ENCODE measurements at regions not wholly inside any gene's neighbourhood (a gene's known extent, or its start where the extent isn't known, plus 50 kb on each side); places are given as distances from the start of the nearest gene placed in this dataset.

DNA sequence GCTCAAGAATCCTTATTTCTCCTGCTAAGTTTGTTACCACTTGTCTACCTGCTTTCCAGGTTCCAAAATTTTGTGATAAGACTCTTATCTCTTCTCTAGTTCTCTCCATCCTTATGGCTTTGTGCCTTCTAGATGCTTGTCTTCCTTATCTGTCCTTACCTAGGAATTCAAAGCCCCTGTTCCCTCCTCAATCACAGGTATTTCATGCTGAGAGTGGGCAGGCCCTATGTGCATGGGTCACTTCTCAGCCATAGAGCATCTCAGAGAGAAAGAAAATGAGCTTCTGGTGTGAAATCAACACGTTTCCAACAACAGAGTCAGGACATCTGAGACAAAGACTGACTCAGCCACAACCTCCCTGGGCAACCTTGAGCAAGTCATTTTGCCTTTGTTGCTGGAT is 214.1 kb upstream of the TLE3 start:
- TF ChIP-seq, protein P1, sequence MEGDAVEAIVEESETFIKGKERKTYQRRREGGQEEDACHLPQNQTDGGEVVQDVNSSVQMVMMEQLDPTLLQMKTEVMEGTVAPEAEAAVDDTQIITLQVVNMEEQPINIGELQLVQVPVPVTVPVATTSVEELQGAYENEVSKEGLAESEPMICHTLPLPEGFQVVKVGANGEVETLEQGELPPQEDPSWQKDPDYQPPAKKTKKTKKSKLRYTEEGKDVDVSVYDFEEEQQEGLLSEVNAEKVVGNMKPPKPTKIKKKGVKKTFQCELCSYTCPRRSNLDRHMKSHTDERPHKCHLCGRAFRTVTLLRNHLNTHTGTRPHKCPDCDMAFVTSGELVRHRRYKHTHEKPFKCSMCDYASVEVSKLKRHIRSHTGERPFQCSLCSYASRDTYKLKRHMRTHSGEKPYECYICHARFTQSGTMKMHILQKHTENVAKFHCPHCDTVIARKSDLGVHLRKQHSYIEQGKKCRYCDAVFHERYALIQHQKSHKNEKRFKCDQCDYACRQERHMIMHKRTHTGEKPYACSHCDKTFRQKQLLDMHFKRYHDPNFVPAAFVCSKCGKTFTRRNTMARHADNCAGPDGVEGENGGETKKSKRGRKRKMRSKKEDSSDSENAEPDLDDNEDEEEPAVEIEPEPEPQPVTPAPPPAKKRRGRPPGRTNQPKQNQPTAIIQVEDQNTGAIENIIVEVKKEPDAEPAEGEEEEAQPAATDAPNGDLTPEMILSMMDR (IDR thresholded peaks at IDR 0.05): no peak
- no peak for TF ChIP-seq POLR2A (IDR thresholded peaks at IDR 0.05)
